LoVo (cell line): ENCODE measurements at regions not wholly inside any gene's neighbourhood (a gene's known extent, or its start where the extent isn't known, plus 50 kb on each side); places are given as distances from the start of the nearest gene placed in this dataset.

Experiments
- DNase-seq: peaks from one replicate; pipeline ENCODE4 v3.0.0-alpha.2; 2016; ENCODE audit warnings: low spot score

- DNase-seq: no peak
Measured at GRCh38 chr2:13103151-13103550, 386.4 kb downstream of the TRIB2 start.

- no peak for DNase-seq
Measured at GRCh38 chr2:13103778-13104493, 387.2 kb downstream of the TRIB2 start.

DNA sequence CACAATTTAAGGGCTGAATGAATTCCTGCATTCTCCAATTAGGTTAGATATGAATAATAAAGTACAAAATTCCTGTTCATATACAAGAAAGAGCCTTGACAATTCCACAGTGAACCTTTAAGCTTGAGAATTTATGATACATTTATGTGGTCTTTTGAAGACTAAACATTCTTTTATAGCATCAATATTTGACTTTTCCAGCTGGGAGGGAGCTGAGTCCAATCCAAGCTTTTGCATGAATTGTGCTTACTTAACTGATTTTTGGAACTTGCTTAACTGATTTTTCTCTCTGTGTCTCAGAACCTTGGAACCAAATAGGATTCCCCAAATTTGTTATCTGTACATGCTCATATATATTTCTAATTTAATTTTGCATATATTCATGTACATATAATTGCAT lies 388.0 kb downstream of the TRIB2 start:
- no peak for DNase-seq

GRCh38 chr2:13106302-13106701 lies 389.6 kb downstream of the TRIB2 start:
- no peak for DNase-seq

DNA sequence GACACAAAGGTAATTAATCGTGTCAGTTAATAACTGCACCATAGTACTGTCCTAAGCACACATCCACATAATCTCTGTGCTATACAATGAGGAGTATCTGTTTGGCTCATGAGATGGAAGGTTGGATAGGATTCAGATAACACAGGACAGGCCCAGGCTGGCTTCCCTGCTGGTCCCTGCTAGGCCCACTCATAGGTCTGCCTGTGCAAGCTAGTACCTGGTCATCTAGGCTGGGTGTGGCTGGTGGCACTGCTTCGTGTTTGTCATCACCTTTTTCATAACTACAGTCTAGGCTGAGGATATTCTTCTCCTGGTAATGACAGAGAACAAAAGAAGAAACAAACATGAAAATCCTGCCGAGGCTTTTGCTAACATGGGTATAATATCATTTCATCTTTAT lies 392.8 kb downstream of the TRIB2 start:
- no peak for DNase-seq

- no peak for DNase-seq
Measured at GRCh38 chr2:13110825-13111224, 394.1 kb downstream of the TRIB2 start.

GRCh38 chr2:13113002-13113401 lies 396.3 kb downstream of the TRIB2 start:
- no peak for DNase-seq

DNA sequence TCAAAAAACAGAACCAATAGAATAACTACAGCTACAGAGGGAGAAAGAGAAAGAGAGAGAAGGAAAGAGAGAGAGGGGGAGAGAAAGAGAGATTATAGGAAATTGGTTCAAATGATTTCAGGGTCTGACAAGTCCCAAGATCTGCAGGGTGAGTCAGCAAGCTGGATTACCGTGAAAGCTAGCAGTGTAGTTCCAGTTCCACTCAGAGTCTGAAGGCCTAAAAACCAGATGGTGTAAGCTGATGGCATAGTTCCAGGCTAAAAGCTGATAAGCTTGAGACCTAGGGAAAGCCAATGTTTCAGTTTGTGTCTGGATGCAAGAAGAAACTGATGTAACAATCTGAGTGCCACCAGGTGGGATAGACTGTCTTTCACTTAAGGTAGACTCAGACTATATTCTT lies 397.7 kb downstream of the TRIB2 start:
- DNase-seq: no peak

DNA sequence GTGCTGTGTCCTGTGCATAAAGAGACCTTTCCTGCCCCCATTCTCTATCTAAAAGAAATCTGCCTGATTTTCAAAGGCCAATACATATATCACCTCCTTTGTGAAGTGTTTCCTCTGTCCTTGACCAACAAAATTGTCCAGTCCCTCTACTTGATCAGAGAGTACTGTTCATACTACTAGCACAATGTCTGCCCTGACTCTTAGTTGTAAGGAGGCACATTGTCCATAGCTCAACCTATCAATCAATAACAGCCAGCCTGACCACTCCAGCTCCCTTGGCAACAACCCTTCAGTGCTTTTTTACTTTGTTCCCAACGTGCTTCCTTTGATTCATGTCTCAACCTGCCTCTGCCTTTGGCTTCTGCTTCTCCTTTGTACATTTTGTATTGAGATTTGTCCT lies 398.9 kb downstream of the TRIB2 start:
- no peak for DNase-seq

GRCh38 chr2:13121096-13121495 lies 404.4 kb downstream of the TRIB2 start:
- DNase-seq: no peak

DNA sequence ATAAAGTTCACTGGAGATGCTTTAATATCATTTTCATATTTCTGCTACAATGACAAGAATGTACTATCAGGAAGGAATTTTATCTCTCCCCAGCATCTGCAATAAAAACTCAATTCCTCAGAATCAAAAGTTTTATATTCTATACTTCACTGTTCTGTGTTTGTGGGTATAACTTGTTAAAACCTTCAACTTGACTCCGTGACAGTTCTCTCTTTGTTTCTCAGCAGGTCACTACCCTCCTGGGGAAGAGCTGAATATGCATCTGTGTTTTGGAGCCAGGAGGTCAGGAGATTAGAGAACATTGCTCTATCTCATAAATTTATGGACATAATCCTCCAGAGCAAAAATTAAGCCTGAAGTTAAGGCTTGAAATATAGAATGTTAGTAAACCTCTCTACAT lies 411.4 kb downstream of the TRIB2 start:
- DNase-seq: no peak

DNA sequence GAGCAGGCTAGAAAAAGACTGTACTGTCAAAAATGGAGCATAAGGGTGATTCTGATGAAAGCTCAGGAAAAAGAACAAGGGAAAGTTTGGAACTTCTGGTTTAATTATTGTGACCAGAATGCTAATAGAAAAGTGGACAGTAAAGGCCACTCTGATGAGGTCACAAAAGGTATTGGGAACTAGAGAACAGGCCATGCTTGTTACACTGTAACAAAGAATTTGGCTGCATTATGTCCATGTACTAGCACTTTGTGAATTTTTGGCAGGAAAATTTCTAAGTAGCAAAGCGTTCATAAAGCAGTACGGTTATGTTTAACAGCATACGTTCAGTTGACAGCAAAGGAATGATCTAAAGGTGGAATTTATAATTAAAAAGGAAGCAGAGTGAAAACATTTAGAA lies 418.6 kb downstream of the TRIB2 start:
- DNase-seq: no peak

DNA sequence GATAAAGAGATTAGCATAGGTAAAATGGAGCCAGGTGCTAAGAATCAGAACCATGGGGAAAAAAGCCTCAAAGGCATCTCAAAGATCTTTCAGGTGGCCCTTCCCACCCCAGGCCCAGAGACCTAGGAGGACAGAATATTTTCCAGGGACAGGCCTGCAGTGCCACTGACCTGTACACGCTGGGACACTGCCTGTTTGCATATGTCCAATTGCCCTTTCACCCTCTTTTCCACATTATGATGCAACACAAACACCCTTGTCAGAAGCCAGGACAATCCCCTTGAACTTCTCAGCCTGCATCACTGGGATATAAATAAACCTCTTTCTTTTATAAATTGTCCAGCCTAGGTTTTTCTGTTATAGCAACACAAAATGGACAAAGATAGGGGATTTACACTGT lies 419.1 kb downstream of the TRIB2 start:
- no peak for DNase-seq

GRCh38 chr2:13137679-13138078 lies 420.9 kb downstream of the TRIB2 start:
- DNase-seq: no peak

DNA sequence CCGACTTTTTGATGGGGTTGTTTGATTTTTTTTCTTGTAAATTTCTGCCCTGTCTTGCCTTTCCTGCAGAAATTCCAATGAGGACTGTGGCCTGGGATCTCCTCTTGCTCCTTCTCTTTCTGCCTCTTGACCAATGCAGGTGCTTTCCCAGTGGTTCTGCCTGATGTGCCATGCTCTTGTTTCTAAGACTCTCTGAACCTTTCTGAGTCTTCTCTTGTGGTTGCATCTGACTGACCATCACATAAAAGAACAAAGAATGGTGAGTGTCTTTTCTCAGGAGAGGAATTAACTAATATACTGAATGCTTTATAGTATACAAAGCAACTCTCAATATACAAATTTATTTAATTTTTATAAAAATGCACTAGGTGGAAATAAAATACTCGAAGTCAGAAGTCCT lies 424.6 kb downstream of the TRIB2 start:
- DNase-seq: no peak

- no peak for DNase-seq
Measured at GRCh38 chr2:13143451-13143850, 426.7 kb downstream of the TRIB2 start.

DNA sequence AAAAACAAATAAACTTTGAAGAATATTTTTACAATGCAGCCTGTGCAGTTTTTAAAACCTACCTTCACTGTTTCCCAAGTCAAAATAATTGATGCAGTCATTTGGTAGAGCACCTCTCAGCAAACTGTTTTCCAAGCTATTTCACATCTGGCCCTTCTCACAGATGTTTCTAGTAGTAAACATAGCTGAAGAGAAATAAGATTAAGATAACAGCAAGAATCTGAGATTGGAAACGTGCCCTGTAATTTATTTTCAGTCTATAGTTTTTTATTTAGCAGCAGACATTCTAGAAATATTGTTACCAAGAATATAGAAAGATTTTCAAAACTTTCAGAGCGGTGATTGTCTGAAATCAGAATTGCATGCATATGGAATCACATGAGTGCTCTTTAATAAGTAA lies 440.2 kb downstream of the TRIB2 start:
- no peak for DNase-seq

GRCh38 chr2:13158466-13158865 lies 441.7 kb downstream of the TRIB2 start:
- no peak for DNase-seq

- DNase-seq: no peak
Measured at GRCh38 chr2:13180729-13181128, 464.0 kb downstream of the TRIB2 start.

DNA sequence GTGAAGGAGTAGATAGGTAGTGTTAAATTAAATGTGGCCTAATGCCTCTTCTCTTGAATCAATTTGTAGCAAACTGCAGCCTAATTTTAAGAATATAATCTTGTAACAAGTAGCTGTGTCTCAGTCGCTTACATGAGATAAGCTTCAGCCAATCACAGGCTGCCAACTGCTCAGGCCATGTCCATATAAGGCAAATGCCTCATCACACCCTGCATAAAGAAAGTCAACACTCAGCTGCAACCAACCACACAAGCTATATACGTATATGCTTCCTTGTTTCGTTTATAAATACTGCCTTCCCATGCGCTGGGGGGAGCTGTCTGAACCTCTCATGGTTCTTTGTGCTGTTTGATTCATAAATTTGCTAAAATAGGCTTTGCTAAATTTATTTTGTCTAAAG lies 476.3 kb downstream of the TRIB2 start:
- no peak for DNase-seq

DNA sequence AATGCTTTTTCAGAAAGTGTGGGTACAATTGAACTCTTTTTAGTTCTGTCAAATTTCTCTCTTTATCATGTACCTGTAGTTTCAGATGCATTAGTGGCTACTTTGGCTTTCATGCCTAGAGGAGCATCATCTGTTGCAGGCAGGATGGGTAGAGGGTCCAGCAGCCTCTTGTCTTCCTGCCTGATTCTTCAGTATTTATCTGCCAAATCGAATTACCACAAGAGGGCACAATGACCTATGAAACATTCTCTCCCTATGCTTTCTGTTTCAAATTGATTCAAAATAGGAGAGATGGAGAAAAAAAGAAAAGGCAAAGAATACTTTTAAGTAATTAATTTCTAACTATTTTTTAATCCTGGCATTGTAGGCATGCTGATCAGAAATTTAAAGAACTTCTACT lies 477.2 kb downstream of the TRIB2 start:
- peak; percentile 24 for DNase-seq

GRCh38 chr2:13195270-13195669 lies 478.5 kb downstream of the TRIB2 start:
- no peak for DNase-seq

- no peak for DNase-seq
Measured at GRCh38 chr2:13197248-13197647, 480.5 kb downstream of the TRIB2 start.

DNA sequence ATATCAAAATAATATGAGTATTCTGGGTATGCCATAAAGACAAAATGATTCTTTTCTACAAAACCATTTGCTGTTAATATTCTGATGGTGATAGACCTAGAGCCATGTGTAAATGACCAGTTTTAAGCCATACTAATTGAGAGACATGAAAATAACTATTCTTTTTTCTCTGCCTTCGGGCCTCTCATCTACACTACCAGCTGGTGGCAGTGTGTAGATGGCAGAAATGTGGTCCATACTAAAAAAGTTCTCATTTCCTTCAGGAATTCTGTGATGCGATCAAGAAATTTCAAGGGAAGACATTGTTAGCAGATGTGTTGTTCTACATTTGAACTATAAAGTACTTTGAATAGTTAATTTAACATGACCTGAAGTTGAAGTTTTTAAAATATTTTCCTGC lies 485.2 kb downstream of the TRIB2 start:
- DNase-seq: no peak

DNA sequence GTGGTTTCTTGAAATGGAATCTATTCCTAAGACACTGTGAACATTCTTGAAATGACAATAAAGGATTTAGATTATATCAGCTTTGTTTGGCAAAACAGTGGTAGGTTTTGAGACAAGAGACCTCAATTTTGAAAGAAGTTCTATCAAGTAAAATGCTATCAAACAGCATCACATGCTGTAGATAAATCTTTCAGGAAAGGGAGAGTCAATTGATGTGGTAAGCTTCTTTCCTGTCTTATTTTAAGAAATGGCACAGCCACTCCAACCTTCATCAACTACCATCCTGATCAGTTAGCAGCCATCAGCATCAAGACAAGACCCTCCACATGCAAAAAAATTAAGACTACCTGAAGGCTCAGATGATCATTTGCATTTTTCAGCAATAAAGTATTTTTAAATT lies 495.4 kb downstream of the TRIB2 start:
- DNase-seq: no peak
